ENCODE measurements at regions not wholly inside any gene's neighbourhood (a gene's known extent, or its start where the extent isn't known, plus 50 kb on each side); places are given as distances from the start of the nearest gene placed in this dataset.
A peak's percentile ranks its signal among the peaks of the same experiment; 100 is the strongest.

- H3K9ac ChIP-seq (ENCODE audit: insufficient read depth, low read depth, low read length): peak overlapping the region; percentile 78
- ChIA-PET POLR2A (interaction anchor here (0.7 to 3.1 kb wide), 12 partner anchors 9 to 274 kb away, joined by 3 to 31 read pairs (median 4); no protein-coding TSS in a partner anchor), CTCF (ENCODE audit: low intra/inter-chr PET ratio, low total read pairs) (no interaction called here)
- WGBS (ENCODE audit: low lambda C conversion rate): 33% methylated on average over 1 of the region's 1 CpG
- H3K4me1 ChIP-seq (ENCODE audit: insufficient read depth, low read length): peaks cover 54% of the 10 kb centered on the region
- no peaks in the 10 kb centered on the region for H3K27me3 ChIP-seq (ENCODE audit: control insufficient read depth in 1 of 2, insufficient read depth in 2 of 2, low read length in 2 of 2)
- in situ Hi-C loops (cut with HindIII; ENCODE audit: extremely low pct_ligation_motif_present, low pct_unique_long_range_greater_than_20kb): no loop called here
- peak overlapping the region; percentile 90 for H3K27ac ChIP-seq (ENCODE audit: extremely low read length, insufficient read depth, low read length)
- FAIRE-seq (no peak), DNase-seq (ENCODE audit: low spot score) (no peak), ATAC-seq (no peak)
- no peaks in the 10 kb centered on the region for H3K9me3 ChIP-seq (ENCODE audit: low read length)
- H3K79me2 ChIP-seq (ENCODE audit: insufficient read depth, low read length): no peaks in the 10 kb centered on the region
- peak overlapping the region; percentile 78 for H3K4me2 ChIP-seq (ENCODE audit: low read depth, low read length)
- H4K20me1 ChIP-seq (ENCODE audit: insufficient read depth, low read length): no peaks in the 10 kb centered on the region
- H2AFZ ChIP-seq (ENCODE audit: low read length): peak overlapping the region; percentile 100
- intact Hi-C loops (cut with micrococcal nuclease; ENCODE audit: unreplicated experiment): loop anchor here (1.0 to 2.0 kb wide), 3 partner anchors 17 to 46 kb away; no protein-coding TSS in a partner anchor
- no peaks in the 10 kb centered on the region for H3K36me3 ChIP-seq (replicated peaks in 1 of 2; ENCODE audit: control insufficient read depth in 1 of 2, insufficient read depth in 2 of 2, low read length in 2 of 2)
- H3K4me3 ChIP-seq (replicated peaks in 1 of 3; ENCODE audit: insufficient read depth in 1 of 3, low read depth in 2 of 3, low read length in 3 of 3): peak overlapping the region in 2 of 3 experiments; percentile 20 to 56; a peak in 3 of 6 replicates
- BruUV-seq (replicated peaks): no TSS peak
- TF ChIP-seq FOXK2 (IDR thresholded peaks at IDR 0.05): peak; percentile 55; the same call in 1 of the 2 replicates
- peak; percentile 77; the same call in 1 of the 2 replicates for TF ChIP-seq ZNF710 (CRISPR knock-in tag; IDR thresholded peaks at IDR 0.05; ENCODE audit: borderline replicate concordance)
- 0 out of 2 replicates have a peak, but pooled peaks have one; percentile 0 for TF ChIP-seq ZNF605 (CRISPR knock-in tag; IDR thresholded peaks at IDR 0.05)
- TF ChIP-seq CCAR2 (optimal IDR thresholded peaks at IDR 0.05; ENCODE audit: low read depth, low read length): peak; percentile 48
- TF ChIP-seq ZFP91 (CRISPR knock-in tag; IDR thresholded peaks at IDR 0.05; ENCODE audit: borderline replicate concordance): no peak
- TF ChIP-seq KDM2A (CRISPR knock-in tag; IDR thresholded peaks at IDR 0.05; ENCODE audit: borderline replicate concordance, low read depth): 0 out of 2 replicates have a peak, but pooled peaks have one; percentile 3
- TF ChIP-seq ATM (IDR thresholded peaks at IDR 0.05; ENCODE audit: borderline replicate concordance): 0 out of 2 replicates have a peak, but pooled peaks have one; percentile 33
- peak; percentile 48; the same call in 1 of the 2 replicates for TF ChIP-seq NFRKB (IDR thresholded peaks at IDR 0.05)
- peak; percentile 91 for TF ChIP-seq ZNF282 (IDR thresholded peaks at IDR 0.05; ENCODE audit: partially characterized antibody)
- TF ChIP-seq ZSCAN12 (CRISPR knock-in tag; IDR thresholded peaks at IDR 0.05): no peak
- TF ChIP-seq NR1H2 (CRISPR knock-in tag; IDR thresholded peaks at IDR 0.05; ENCODE audit: borderline replicate concordance, low read depth): 0 out of 2 replicates have a peak, but pooled peaks have one; percentile 30
- TF ChIP-seq PCBP2 (optimal IDR thresholded peaks at IDR 0.05; ENCODE audit: low read depth, low read length, poor library complexity, severe bottlenecking): peak; percentile 100
- TF ChIP-seq SIN3A (IDR thresholded peaks at IDR 0.05; ENCODE audit: borderline replicate concordance, low read depth, low read length): no peak
- TF ChIP-seq ZNF7 (CRISPR knock-in tag; IDR thresholded peaks at IDR 0.05): no peak
- TF ChIP-seq ONECUT2 (CRISPR knock-in tag; IDR thresholded peaks at IDR 0.05): no peak
- peak; percentile 90 for TF ChIP-seq NBN (conservative IDR thresholded peaks at IDR 0.05)
- TF ChIP-seq ZMYM4 (CRISPR knock-in tag; IDR thresholded peaks at IDR 0.05): no peak
- TF ChIP-seq HNRNPL (IDR thresholded peaks at IDR 0.05; ENCODE audit: low read depth, low read length): no peak
- peak; percentile 100 for TF ChIP-seq ZNF512 (CRISPR knock-in tag; IDR thresholded peaks at IDR 0.05)
- TF ChIP-seq U2AF2 (IDR thresholded peaks at IDR 0.05; ENCODE audit: low read depth, low read length): 0 out of 2 replicates have a peak, but pooled peaks have one; percentile 1
- TF ChIP-seq LCORL (IDR thresholded peaks at IDR 0.05): peak; percentile 74
- no peak for TF ChIP-seq LCORL (CRISPR knock-in tag; IDR thresholded peaks at IDR 0.05)
- no peak for TF ChIP-seq ZNF10 (CRISPR knock-in tag; IDR thresholded peaks at IDR 0.05; ENCODE audit: borderline replicate concordance, low read depth)
These were observed 66.4 kb upstream of the SIRPA start for GRCh38 chr20:1828786-1829131.

Data from HepG2 (cell line).